GM12878 (cell line): ENCODE measurements at regions not wholly inside any gene's neighbourhood (a gene's known extent, or its start where the extent isn't known, plus 50 kb on each side); places are given as distances from the start of the nearest gene placed in this dataset.

Experiments used
- ATAC-seq: fragments of 200-7000 bp; cut with Tn5 transposase; 3 replicates; pipeline ENCODE4 v1.9.1; 2020; ENCODE audit warnings: mild to moderate bottlenecking, moderate library complexity
- BruUV-seq: library from RNA; stranded (reverse); fragments of 400-500 nt; replicated peaks from 2 replicates; lab custom pipeline; 2021; lab: Mats Ljungman, UMichigan
- CTCF ChIA-PET: fragments of 300-600 bp; sonication (Branson Sonifier 250); formaldehyde crosslinking; extraction: SDS; loops from one replicate; lab custom pipeline; 2021; ENCODE audit warnings: inconsistent platforms; lab: Yijun Ruan, JAX
- POLR2A ChIA-PET: fragments of 350-600 bp; formaldehyde crosslinking; extraction: SDS; loops from one replicate; lab custom pipeline; 2021; ENCODE audit warnings: inconsistent platforms; lab: Charles Lee
- RAD21 ChIA-PET: fragments of 300-600 bp; sonication (Branson Sonifier 250); formaldehyde crosslinking; loops from one replicate; lab custom pipeline; 2023; ENCODE audit warnings: antibody characterized with exemption; ENCODE audit not compliant: unreplicated experiment; lab: Charles Lee
- SMC1A ChIA-PET: fragments of 300-600 bp; sonication (Branson Sonifier 250); formaldehyde crosslinking; loops from one replicate; lab custom pipeline; 2023; ENCODE audit not compliant: unreplicated experiment, uncharacterized antibody; lab: Charles Lee
- DNase-seq: peaks from one replicate; pipeline ENCODE4 v3.0.0-alpha.2; 2011; ENCODE audit warnings: low read depth, low spot score
- FAIRE-seq: peaks from 3 replicates; lab custom pipeline; 2011; peaks lifted over from hg19 to GRCh38; lab: Jason Lieb, UNC
- H2AFZ ChIP-seq: 2 replicates; pipeline ENCODE4 v1.6.0; 2011; ENCODE audit warnings: low read depth, low read length, control low read depth; ENCODE audit not compliant: control insufficient read depth
- H3K27ac ChIP-seq: 2 replicates; pipeline ENCODE4 v1.5.1; 2011; ENCODE audit warnings: control low read depth; ENCODE audit not compliant: control insufficient read depth, insufficient read depth
- H3K27me3 ChIP-seq, 2 experiments: replicated peaks in 1 of 2; 2 replicates each; pipeline versions ENCODE4 v1.6.0 to v1.6.1; 2011; ENCODE audit warnings: low read length in 1 of 2; ENCODE audit not compliant: control insufficient read depth in 2 of 2, insufficient read depth in 2 of 2
- H3K36me3 ChIP-seq, 2 experiments: 2 replicates each; pipeline ENCODE4 v1.5.1; 2011; ENCODE audit warnings: low read length in 1 of 2; ENCODE audit not compliant: control insufficient read depth in 2 of 2, insufficient read depth in 2 of 2
- H3K4me1 ChIP-seq: 2 replicates; pipeline ENCODE4 v1.6.1; 2011; ENCODE audit warnings: mild to moderate bottlenecking, low read length, moderate library complexity, mixed read lengths; ENCODE audit not compliant: control insufficient read depth, insufficient read depth
- H3K4me2 ChIP-seq: 2 replicates; pipeline ENCODE4 v1.6.0; 2011; ENCODE audit warnings: control low read depth; ENCODE audit not compliant: control insufficient read depth, insufficient read depth
- H3K4me3 ChIP-seq: fragments of 200-600 bp; sonication (generic); 2 replicates; pipeline ENCODE4 v1.5.1; 2016
- H3K79me2 ChIP-seq: 2 replicates; pipeline ENCODE4 v1.6.0; 2011; ENCODE audit warnings: low read length; ENCODE audit not compliant: control insufficient read depth, insufficient read depth
- H3K9ac ChIP-seq: 2 replicates; pipeline ENCODE4 v1.8.0; 2011; ENCODE audit warnings: low read length, control low read depth, mixed read lengths; ENCODE audit not compliant: control insufficient read depth, insufficient read depth
- H3K9me3 ChIP-seq: replicated peaks from 3 replicates; pipeline ENCODE4 v1.5.1; 2011; ENCODE audit warnings: mild to moderate bottlenecking, low read length; ENCODE audit not compliant: control insufficient read depth, insufficient read depth
- H4K20me1 ChIP-seq: 2 replicates; pipeline ENCODE4 v1.6.0; 2011; ENCODE audit not compliant: control insufficient read depth, insufficient read depth
- GATAD2B ChIP-seq: fragments of 450-650 bp; conservative IDR thresholded peaks from 2 replicates; pipeline ENCODE4 v1.6.1; 2017; ENCODE audit warnings: low read depth, mild to moderate bottlenecking, moderate library complexity
- IKZF1 ChIP-seq: fragments of 450-650 bp; conservative IDR thresholded peaks from 2 replicates; pipeline ENCODE4 v1.6.1; 2017; ENCODE audit warnings: antibody characterized with exemption, mild to moderate bottlenecking
- LARP7 ChIP-seq: fragments of 450-650 bp; IDR thresholded peaks from 2 replicates; pipeline ENCODE4 v1.6.1; 2017; ENCODE audit warnings: mild to moderate bottlenecking
- MEF2B ChIP-seq: fragments of 450-650 bp; IDR thresholded peaks from 2 replicates; pipeline ENCODE4 v1.6.1; 2018; ENCODE audit warnings: mild to moderate bottlenecking, moderate library complexity; ENCODE audit not compliant: partially characterized antibody, poor library complexity, severe bottlenecking
- MXI1 ChIP-seq: fragments of 150-350 bp; IDR thresholded peaks from 2 replicates; pipeline ENCODE4 v1.6.1; 2011; ENCODE audit warnings: low read depth, mild to moderate bottlenecking, inconsistent platforms, low read length, improper control_type of control experiment
- NR2F1 ChIP-seq: fragments of 450-650 bp; conservative IDR thresholded peaks from 2 replicates; pipeline ENCODE4 v1.6.1; 2017; ENCODE audit warnings: mild to moderate bottlenecking
- RAD51 ChIP-seq: fragments of 450-650 bp; IDR thresholded peaks from 2 replicates; pipeline ENCODE4 v1.6.1; 2016; ENCODE audit warnings: moderate library complexity, mild to moderate bottlenecking, inconsistent platforms
- SIX5 ChIP-seq: IDR thresholded peaks from 2 replicates; pipeline ENCODE4 v1.6.1; 2011; ENCODE audit warnings: mild to moderate bottlenecking, low read depth, low read length, moderate library complexity; ENCODE audit not compliant: severe bottlenecking
- TAF1 ChIP-seq: IDR thresholded peaks from 2 replicates; pipeline ENCODE4 v1.6.1; 2011; ENCODE audit warnings: mild to moderate bottlenecking, low read depth, low read length, borderline replicate concordance
- TARDBP ChIP-seq: IDR thresholded peaks from 2 replicates; pipeline ENCODE4 v1.6.1; 2016; ENCODE audit warnings: borderline replicate concordance
- ZBTB4 ChIP-seq: fragments of 450-650 bp; formaldehyde crosslinking; IDR thresholded peaks from 2 replicates; pipeline ENCODE4 v1.4.0; 2022; ENCODE audit warnings: mild to moderate bottlenecking, moderate library complexity
- WGBS: methylation state at CpG from one replicate; pipeline ENCODE4 v1.1.6; 2016; ENCODE audit warnings: low lambda C conversion rate; ENCODE audit not compliant: insufficient replicate concordance, insufficient coverage; ENCODE audit errors: missing lambda C conversion rate; 5-methylcytosine and 5-hydroxymethylcytosine counted together
- in situ Hi-C: fragments of 300-500 bp; cut with MboI; formaldehyde crosslinking; loops from 9 replicates; pipeline ENCODE4 v1.14.3; 2018; ENCODE audit warnings: mixed read lengths
- intact Hi-C: fragments of 100-400 bp; cut with micrococcal nuclease; formaldehyde crosslinking; loops from one replicate; pipeline ENCODE4 v1.14.2; 2022; ENCODE audit not compliant: unreplicated experiment
- TF ChIP-seq, protein P1 (sequence below): fragments of 450-650 bp; IDR thresholded peaks from 2 replicates; pipeline ENCODE4 v1.6.1; 2017; ENCODE audit warnings: antibody characterized with exemption, mild to moderate bottlenecking, moderate library complexity
- TF ChIP-seq, protein P2 (sequence below): fragments of 450-650 bp; IDR thresholded peaks from 2 replicates; pipeline ENCODE4 v1.6.1; 2017; ENCODE audit warnings: mild to moderate bottlenecking, moderate library complexity

DNA sequence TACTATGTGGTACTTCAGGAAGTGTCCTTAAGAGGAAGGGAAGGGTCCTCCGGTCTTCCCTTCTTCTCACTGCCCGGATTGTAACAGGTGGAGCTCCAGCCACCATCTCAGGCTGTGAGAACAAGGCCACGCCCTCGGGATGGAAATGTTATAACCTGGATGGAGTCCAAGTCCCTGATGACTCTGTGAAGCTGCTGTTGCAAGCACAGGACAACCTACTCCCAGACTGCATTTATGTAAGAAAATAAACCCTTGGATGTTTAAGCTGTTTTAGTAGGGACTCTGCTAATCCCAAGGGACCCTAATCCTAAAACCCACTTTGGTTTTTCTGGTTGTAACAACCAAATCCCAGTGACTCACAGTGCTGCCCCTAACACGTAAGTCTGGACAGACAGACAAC is 221.6 kb downstream of the ACTL7B start:
- Histone ChIP-seq H3K9me3 (no peaks in the 10 kb centered on the region), H3K4me2 (no peak overlapping the region), H3K27me3 (0 out of 4 replicates have a peak, but pooled peaks cover 0 to 2% of the 10 kb centered on the region in 2 experiments), H3K79me2 (no peaks in the 10 kb centered on the region), H3K9ac (no peak overlapping the region), H2AFZ (no peak overlapping the region), H3K36me3 (no peaks in the 10 kb centered on the region), H3K27ac (no peak overlapping the region)
- 0% methylated on average over 5 of the region's 5 CpGs for WGBS
- no peak for DNase-seq
- no peak for FAIRE-seq
- CTCF ChIA-PET = no interaction called here
- SMC1A ChIA-PET = no interaction called here
- intact Hi-C loops = no loop called here
- POLR2A ChIA-PET = no interaction called here
- no peak for ATAC-seq
- RAD21 ChIA-PET = no interaction called here
- TF ChIP-seq MEF2B = no peak
- TF ChIP-seq, protein P1, sequence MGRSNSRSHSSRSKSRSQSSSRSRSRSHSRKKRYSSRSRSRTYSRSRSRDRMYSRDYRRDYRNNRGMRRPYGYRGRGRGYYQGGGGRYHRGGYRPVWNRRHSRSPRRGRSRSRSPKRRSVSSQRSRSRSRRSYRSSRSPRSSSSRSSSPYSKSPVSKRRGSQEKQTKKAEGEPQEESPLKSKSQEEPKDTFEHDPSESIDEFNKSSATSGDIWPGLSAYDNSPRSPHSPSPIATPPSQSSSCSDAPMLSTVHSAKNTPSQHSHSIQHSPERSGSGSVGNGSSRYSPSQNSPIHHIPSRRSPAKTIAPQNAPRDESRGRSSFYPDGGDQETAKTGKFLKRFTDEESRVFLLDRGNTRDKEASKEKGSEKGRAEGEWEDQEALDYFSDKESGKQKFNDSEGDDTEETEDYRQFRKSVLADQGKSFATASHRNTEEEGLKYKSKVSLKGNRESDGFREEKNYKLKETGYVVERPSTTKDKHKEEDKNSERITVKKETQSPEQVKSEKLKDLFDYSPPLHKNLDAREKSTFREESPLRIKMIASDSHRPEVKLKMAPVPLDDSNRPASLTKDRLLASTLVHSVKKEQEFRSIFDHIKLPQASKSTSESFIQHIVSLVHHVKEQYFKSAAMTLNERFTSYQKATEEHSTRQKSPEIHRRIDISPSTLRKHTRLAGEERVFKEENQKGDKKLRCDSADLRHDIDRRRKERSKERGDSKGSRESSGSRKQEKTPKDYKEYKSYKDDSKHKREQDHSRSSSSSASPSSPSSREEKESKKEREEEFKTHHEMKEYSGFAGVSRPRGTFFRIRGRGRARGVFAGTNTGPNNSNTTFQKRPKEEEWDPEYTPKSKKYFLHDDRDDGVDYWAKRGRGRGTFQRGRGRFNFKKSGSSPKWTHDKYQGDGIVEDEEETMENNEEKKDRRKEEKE = no peak
- no peak for TF ChIP-seq ZBTB4 (CRISPR knock-in tag)
- TF ChIP-seq RAD51 = no peak
- no peak for TF ChIP-seq TARDBP
- TF ChIP-seq IKZF1 = no peak
- TF ChIP-seq MXI1 = no peak
- TF ChIP-seq, protein P2, sequence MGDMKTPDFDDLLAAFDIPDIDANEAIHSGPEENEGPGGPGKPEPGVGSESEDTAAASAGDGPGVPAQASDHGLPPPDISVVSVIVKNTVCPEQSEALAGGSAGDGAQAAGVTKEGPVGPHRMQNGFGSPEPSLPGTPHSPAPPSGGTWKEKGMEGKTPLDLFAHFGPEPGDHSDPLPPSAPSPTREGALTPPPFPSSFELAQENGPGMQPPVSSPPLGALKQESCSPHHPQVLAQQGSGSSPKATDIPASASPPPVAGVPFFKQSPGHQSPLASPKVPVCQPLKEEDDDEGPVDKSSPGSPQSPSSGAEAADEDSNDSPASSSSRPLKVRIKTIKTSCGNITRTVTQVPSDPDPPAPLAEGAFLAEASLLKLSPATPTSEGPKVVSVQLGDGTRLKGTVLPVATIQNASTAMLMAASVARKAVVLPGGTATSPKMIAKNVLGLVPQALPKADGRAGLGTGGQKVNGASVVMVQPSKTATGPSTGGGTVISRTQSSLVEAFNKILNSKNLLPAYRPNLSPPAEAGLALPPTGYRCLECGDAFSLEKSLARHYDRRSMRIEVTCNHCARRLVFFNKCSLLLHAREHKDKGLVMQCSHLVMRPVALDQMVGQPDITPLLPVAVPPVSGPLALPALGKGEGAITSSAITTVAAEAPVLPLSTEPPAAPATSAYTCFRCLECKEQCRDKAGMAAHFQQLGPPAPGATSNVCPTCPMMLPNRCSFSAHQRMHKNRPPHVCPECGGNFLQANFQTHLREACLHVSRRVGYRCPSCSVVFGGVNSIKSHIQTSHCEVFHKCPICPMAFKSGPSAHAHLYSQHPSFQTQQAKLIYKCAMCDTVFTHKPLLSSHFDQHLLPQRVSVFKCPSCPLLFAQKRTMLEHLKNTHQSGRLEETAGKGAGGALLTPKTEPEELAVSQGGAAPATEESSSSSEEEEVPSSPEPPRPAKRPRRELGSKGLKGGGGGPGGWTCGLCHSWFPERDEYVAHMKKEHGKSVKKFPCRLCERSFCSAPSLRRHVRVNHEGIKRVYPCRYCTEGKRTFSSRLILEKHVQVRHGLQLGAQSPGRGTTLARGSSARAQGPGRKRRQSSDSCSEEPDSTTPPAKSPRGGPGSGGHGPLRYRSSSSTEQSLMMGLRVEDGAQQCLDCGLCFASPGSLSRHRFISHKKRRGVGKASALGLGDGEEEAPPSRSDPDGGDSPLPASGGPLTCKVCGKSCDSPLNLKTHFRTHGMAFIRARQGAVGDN = no peak
- TF ChIP-seq LARP7 = no peak
- TF ChIP-seq TAF1 = no peak
- TF ChIP-seq SIX5 = no peak
- no peak for TF ChIP-seq GATAD2B
- TF ChIP-seq NR2F1 = no peak
- TF ChIP-seq, all 136 proteins: peak for 0
- BruUV-seq = no TSS peak
- Histone ChIP-seq H3K4me1 (no peaks in the 10 kb centered on the region), H3K4me3 (no peak overlapping the region), H4K20me1 (no peaks in the 10 kb centered on the region)
- in situ Hi-C loops = no loop called here
